Fibroblast of the aortic adventitia (primary cell): ENCODE measurements at regions not wholly inside any gene's neighbourhood (a gene's known extent, or its start where the extent isn't known, plus 50 kb on each side); places are given as distances from the start of the nearest gene placed in this dataset.

Source experiments
- DNase-seq: peaks from one replicate; pipeline ENCODE4 v3.0.0-alpha.2; 2010; ENCODE audit warnings: low read depth
- H3K4me3 ChIP-seq: 2 replicates; pipeline ENCODE4 v1.5.1; 2011; ENCODE audit warnings: low read depth, mild to moderate bottlenecking, control low read depth, low read length, moderate library complexity
- TF ChIP-seq, protein P1 (sequence below): IDR thresholded peaks from 2 replicates; pipeline ENCODE4 v1.5.1; 2011; ENCODE audit warnings: mild to moderate bottlenecking, low read length, control low read depth, inconsistent platforms; ENCODE audit not compliant: insufficient read depth

DNA sequence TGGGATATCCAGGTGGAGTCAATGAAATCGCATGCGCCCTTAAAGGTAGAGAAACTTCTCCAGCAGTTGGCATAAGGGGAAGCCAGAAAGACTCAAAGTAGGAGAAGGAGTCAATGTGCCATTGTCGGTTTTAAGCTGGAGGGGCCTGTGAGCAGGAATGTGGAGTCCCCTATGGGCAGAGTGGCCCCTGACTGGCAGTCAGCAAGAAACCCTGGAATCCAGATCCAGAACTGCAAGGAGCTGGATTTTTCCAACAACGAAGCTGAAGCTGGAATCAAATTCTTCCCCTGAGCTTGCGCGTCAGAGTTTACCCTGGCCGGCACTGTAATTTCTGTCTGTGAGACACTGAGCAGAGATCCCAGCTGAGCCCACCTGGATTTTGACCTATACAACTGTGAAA lies 315.0 kb downstream of the DHX35 start:
- no peak for DNase-seq
- H3K4me3 ChIP-seq = no peak overlapping the region
- TF ChIP-seq, protein P1, sequence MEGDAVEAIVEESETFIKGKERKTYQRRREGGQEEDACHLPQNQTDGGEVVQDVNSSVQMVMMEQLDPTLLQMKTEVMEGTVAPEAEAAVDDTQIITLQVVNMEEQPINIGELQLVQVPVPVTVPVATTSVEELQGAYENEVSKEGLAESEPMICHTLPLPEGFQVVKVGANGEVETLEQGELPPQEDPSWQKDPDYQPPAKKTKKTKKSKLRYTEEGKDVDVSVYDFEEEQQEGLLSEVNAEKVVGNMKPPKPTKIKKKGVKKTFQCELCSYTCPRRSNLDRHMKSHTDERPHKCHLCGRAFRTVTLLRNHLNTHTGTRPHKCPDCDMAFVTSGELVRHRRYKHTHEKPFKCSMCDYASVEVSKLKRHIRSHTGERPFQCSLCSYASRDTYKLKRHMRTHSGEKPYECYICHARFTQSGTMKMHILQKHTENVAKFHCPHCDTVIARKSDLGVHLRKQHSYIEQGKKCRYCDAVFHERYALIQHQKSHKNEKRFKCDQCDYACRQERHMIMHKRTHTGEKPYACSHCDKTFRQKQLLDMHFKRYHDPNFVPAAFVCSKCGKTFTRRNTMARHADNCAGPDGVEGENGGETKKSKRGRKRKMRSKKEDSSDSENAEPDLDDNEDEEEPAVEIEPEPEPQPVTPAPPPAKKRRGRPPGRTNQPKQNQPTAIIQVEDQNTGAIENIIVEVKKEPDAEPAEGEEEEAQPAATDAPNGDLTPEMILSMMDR = no peak

DNA sequence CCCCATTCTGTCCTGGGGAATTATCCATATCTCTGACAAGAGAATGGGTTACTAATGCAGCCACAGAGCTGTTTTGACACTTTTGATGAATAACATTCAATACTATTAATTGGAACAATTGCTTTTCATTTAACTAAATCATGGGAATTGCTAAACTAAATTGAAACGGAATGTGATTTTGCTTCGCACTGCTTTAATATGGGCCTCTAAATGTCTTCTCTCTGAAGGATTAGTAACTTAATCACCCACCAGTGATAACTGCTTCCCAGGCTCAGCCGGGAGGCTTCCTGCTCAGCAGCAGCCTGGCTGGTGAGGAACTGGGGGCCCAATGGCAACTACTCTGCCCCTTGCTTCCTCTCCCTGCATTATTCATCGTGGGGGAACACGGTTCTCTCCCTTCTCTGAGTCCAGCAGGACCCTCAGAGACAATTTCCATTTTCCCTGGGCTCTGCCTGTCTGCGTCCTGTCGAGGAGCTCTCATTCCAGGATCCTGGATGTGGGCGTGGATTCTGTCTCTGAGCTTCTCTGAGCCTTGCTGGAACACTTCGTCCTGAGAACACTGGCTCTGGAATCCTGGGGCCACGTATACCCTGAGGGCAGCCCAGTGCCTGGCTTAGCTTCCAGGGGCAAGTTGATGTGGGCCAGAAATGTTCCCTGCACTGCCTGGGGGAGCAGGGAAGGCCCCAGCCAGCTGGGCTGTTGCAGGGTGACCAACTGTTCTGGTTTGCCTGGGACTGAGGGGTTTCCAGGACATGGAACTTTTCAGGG lies 308.9 kb downstream of the DHX35 start:
- TF ChIP-seq, protein P1 = no peak
- H3K4me3 ChIP-seq = no peak overlapping the region
- DNase-seq = no peak

DNA sequence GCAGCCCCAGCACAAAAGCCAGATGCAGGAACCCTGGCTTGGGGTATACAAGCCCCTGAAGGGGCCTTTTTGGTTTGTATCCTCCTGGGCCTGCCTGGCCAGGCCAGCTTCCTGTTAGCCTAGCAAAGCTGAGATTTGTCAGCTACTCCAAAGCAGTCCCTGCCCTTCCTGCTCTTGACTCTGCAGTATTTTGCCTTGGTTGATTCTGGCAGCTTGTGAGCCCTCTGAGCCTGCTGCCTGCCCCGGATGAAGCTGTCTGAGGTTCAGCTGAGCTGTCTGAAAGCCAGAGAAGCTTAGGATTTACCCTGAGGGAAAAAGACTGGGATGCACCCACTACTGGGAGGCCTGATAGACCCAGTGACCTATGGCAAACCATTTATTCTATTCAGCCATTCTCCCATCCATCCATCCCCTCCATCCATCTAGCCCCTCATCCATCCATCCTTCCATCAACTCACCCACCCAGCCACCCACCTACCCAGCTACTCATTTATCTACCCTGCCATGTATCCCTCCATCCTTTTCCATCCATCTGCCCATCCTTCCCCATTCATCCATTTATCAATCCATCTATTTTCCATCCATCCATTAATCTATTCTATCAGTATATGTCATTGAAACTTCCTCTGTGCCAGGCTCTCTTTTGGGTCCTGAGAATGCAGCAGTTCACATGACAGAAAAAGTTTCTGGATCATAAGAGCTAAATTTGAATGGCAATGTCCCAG lies 307.5 kb downstream of the DHX35 start:
- TF ChIP-seq, protein P1 = no peak
- no peak overlapping the region for H3K4me3 ChIP-seq
- DNase-seq = no peak

DNA sequence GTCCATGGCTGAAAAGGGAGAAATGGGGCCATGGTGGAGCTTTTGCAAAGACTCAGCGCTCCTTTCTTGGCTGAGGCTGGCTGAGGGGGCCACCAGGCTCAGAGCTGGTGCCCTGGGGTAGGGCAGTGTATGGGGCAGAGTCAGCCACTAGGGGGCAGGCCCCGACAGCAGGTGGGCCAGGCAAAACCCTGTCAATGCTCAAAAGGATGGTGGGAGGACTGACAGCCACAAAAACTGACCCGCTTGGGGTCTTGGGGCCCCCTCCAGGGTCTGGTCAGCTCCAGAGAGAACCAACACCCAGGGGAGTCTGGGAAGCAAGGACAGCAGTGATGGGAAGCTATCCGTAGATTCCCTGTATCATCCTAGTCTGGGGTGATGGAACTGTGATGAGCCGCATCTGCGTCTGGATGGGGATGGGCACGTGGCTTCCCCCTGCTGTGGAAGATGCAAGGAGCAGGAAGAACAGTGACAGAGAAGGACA lies 306.9 kb downstream of the DHX35 start:
- peak; percentile 17 for DNase-seq
- TF ChIP-seq, protein P1 = peak; percentile 78
- no peak overlapping the region for H3K4me3 ChIP-seq

DNA sequence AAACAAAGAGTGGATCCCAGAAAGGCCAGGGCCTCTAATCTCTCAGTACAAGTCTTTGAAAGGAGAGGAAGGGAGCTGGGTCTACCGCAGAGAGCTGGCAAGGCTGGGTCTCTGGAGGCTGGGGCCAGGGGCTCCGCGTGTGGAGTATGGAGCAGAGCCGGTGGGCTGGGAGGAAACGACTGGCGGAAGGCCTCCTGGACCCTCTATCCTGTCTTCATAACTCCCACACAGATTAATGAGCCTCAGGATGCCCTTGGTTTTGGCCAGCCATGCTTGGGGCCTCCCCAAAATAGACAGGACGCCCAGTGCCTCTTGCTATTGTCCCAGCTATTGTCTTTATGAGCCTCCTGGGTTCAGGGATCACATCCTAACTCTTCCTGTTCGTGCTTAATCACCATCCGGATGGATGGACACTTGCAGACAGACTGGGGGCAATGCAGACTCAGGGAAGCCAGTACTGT lies 306.4 kb downstream of the DHX35 start:
- TF ChIP-seq, protein P1 = no peak
- H3K4me3 ChIP-seq = no peak overlapping the region
- no peak for DNase-seq

DNA sequence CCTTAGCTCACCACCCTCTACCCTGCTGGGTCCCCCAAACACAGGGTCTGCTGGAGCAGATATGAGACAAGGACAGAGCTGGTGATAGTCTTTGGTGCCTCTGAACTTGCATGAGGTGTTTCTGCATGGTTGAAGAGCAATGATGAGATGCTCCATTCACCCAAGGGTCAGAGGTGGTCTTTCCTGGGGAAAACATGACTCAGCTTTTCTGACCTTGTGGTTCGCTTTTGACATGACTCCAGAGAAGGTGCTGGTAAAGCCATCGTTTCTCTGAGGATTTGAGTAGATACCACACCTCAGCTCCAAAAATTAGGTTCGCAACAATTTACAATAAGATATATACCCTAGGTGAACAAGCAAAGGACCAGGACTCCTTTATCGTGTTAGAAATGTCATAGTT lies 304.8 kb downstream of the DHX35 start:
- TF ChIP-seq, protein P1 = no peak
- no peak for DNase-seq

More for the DNA sequence above, 304.8 kb downstream of the DHX35 start:
- H3K4me3 ChIP-seq = no peak overlapping the region
